GM12891 (cell line): ENCODE measurements at regions not wholly inside any gene's neighbourhood (a gene's known extent, or its start where the extent isn't known, plus 50 kb on each side); places are given as distances from the start of the nearest gene placed in this dataset.

Experiments
- DNase-seq: peaks from one replicate; pipeline ENCODE4 v3.0.0; 2011; ENCODE audit warnings: low spot score; ENCODE audit not compliant: insufficient read length
- FAIRE-seq: peaks from 2 replicates; lab custom pipeline; 2011; peaks lifted over from hg19 to GRCh38; lab: Jason Lieb, UNC
- PAX5 ChIP-seq: IDR thresholded peaks from 2 replicates; pipeline ENCODE4 v1.6.1; 2011; ENCODE audit warnings: low read length, moderate library complexity, mild to moderate bottlenecking; ENCODE audit not compliant: insufficient read depth, severe bottlenecking
- POLR2A ChIP-seq: IDR thresholded peaks from 2 replicates; pipeline ENCODE4 v1.6.1; 2011; ENCODE audit warnings: low read depth, low read length, control low read depth
- POLR2AphosphoS5 ChIP-seq: IDR thresholded peaks from 2 replicates; pipeline ENCODE4 v1.6.1; 2011; ENCODE audit warnings: low read depth, low read length, control low read depth
- POU2F2 ChIP-seq: IDR thresholded peaks from 2 replicates; pipeline ENCODE4 v1.6.1; 2011; ENCODE audit warnings: low read depth, mild to moderate bottlenecking, control low read depth, low read length, moderate library complexity
- SPI1 ChIP-seq: IDR thresholded peaks from 2 replicates; pipeline ENCODE4 v1.6.1; 2011; ENCODE audit warnings: low read depth, low read length, control low read depth
- TAF1 ChIP-seq: IDR thresholded peaks from 2 replicates; pipeline ENCODE4 v1.6.1; 2011; ENCODE audit warnings: low read depth, low read length, control low read depth

DNA sequence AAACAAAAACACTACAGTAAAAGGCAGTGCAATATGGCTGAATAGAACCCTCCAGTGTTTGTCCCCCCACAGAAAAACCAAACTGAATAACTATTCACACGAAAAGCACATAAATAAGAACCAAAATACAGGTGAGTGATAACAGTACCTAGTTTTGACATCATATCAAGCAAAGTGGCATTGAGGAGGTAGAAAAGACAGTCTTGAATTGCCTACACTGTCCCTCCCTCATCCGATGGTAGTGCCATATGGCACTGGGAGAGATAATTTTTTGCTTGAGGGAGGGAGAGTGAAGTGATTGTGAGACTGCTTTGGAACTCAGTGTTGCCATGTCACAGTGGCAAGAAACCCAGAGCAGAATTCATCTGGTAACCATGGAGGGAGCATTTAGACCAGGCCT, 99.2 kb downstream of the GPR174 start:
- DNase-seq (no peak), FAIRE-seq (no peak)
- TF ChIP-seq PAX5 = no peak
- TF ChIP-seq POU2F2 = no peak
- no peak for TF ChIP-seq SPI1

DNA sequence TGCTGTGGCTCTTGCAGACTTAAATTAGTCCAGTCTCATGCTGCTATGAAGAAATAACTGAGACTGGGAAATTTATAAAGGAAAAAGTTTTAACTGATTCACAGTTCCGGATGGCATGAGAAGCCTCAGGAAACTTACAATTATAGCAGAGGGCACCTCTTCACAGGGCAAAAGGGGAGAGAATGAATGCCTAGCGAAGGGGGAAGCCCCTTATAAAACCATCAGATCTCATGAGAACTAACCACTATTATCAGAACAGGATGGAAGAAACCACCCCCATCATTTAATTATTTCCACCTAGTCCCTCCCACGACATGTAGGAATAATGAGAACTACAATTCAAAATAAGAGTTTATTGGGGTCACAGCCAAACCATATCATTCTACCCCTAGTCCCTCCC, 91.4 kb downstream of the GPR174 start:
- no peak for TF ChIP-seq POLR2A
- no peak for TF ChIP-seq TAF1
- TF ChIP-seq POLR2AphosphoS5 = no peak
- no peak for TF ChIP-seq SPI1
- no peak for TF ChIP-seq PAX5
- no peak for TF ChIP-seq POU2F2
- DNase-seq (no peak), FAIRE-seq (no peak)

DNA sequence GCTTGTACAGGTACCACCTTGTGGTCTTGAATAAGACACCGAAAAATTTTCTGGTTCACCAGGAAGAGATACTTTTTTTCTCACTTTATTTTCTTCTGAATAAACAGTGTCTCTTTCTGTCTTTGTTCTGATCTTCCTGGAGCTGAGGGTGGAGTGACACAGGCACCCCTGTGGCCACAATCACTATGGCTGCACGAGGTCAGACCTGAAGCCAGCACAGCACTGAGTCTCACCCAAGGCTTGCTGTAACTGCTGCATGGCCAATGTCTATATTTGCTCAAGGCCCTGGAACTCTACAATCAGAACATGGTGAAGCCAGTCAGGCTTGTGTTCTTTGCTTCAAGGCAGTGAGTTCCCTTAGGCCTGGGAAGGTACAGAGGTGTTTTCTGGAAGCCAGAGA, 87.2 kb downstream of the GPR174 start:
- FAIRE-seq = no peak
- no peak for DNase-seq
- no peak for TF ChIP-seq POLR2A
- no peak for TF ChIP-seq TAF1
- no peak for TF ChIP-seq SPI1
- no peak for TF ChIP-seq PAX5
- TF ChIP-seq POLR2AphosphoS5 = no peak
- TF ChIP-seq POU2F2 = no peak
